ENCODE measurements at regions not wholly inside any gene's neighbourhood (a gene's known extent, or its start where the extent isn't known, plus 50 kb on each side); places are given as distances from the start of the nearest gene placed in this dataset.

DNA sequence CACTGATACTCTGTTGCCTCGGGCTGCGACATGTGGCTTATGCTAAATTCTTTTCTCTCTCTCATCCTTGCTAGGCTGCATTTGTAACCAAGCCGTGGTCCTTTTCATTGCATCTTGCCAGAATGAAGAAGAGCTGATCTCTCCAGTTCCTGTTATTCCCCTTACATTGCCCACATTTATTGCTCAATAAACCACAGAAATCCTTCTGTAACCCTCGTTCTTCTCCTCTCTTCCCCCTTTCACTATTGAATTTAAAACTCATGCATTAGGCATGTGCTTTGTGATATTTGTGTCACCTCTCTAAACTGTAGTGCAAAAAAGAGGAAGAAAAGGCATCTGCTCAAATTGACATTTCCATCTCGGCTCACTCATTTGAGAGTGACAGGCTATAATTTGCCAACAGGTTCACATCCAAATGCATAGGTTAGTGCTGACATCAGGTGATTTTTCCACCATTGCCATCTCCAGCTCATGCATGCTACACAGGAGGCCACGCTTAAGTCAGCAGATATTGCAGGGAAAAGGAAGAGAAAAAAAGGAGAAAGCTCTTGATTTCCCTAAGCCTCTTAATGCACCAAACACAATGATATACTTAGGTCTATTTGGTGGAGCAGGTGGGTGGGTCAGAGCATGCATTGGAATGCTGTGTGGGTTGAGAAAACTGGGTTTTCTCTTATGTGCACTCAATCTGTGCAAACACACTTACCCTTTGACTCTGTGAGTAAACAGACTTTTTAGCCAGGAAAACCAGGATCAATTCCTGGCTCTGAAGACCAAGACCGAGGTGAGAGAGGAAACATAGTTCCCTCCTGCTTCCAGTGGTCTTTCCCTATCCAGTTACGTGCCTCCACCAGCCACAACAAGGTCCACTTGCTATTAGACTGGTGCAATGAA, 642.7 kb downstream of the HS3ST4 start:
- TF ChIP-seq POLR2A (IDR thresholded peaks at IDR 0.05) (no peak), CTCF (IDR thresholded peaks at IDR 0.05) (no peak)
